OCI-LY1 (cell line): ENCODE measurements at regions not wholly inside any gene's neighbourhood (a gene's known extent, or its start where the extent isn't known, plus 50 kb on each side); places are given as distances from the start of the nearest gene placed in this dataset.

ENCODE experiments used
- H2AFZ ChIP-seq: fragments of 200-600 bp; sonication (generic), shearing (Covaris generic); 2 replicates; pipeline ENCODE4 v1.6.0; 2014; ENCODE audit warnings: antibody characterized with exemption, mild to moderate bottlenecking, low read length
- H3F3A ChIP-seq: fragments of 200-600 bp; sonication (generic), shearing (Covaris generic); 2 replicates; pipeline ENCODE4 v1.6.0; 2014; ENCODE audit warnings: mild to moderate bottlenecking, antibody characterized with exemption, low read length, moderate library complexity; ENCODE audit not compliant: insufficient read depth
- H3K27ac ChIP-seq: fragments of 200-600 bp; sonication (generic); 2 replicates; pipeline ENCODE4 v1.5.1; 2014; ENCODE audit warnings: low read length, mixed run types, mild to moderate bottlenecking, low read depth; ENCODE audit not compliant: poor library complexity, severe bottlenecking
- H3K27me3 ChIP-seq: fragments of 200-600 bp; sonication (generic); 2 replicates; pipeline ENCODE4 v1.6.0; 2014; ENCODE audit warnings: antibody characterized with exemption, mild to moderate bottlenecking, low read length, moderate library complexity; ENCODE audit not compliant: insufficient read depth
- H3K36me3 ChIP-seq: fragments of 200-600 bp; sonication (generic); 2 replicates; pipeline ENCODE4 v1.6.1; 2014; ENCODE audit warnings: mild to moderate bottlenecking, antibody characterized with exemption, low read length, moderate library complexity, mixed read lengths; ENCODE audit not compliant: insufficient read depth
- H3K4me1 ChIP-seq: fragments of 200-600 bp; sonication (generic); 2 replicates; pipeline ENCODE4 v1.5.1; 2014; ENCODE audit warnings: mild to moderate bottlenecking, low read length, moderate library complexity; ENCODE audit not compliant: insufficient read depth, severe bottlenecking
- H3K4me2 ChIP-seq: fragments of 200-600 bp; sonication (generic), shearing (Covaris generic); 2 replicates; pipeline ENCODE4 v1.6.1; 2014; ENCODE audit warnings: low read length
- H3K4me3 ChIP-seq: fragments of 200-600 bp; sonication (generic); 2 replicates; pipeline ENCODE4 v1.5.1; 2014; ENCODE audit warnings: low read length, low read depth, mild to moderate bottlenecking, mixed read lengths; ENCODE audit not compliant: poor library complexity, severe bottlenecking
- H3K79me2 ChIP-seq: fragments of 200-600 bp; shearing (Covaris generic); 2 replicates; pipeline ENCODE4 v1.6.1; 2016; ENCODE audit warnings: mixed run types, low read length, mixed read lengths; ENCODE audit not compliant: insufficient read depth
- H3K9ac ChIP-seq: fragments of 200-600 bp; sonication (generic), shearing (Covaris generic); 2 replicates; pipeline ENCODE4 v1.6.1; 2014; ENCODE audit warnings: mild to moderate bottlenecking, low read length, mixed read lengths
- H3K9me2 ChIP-seq: fragments of 200-600 bp; sonication (generic), shearing (Covaris generic); 2 replicates; pipeline ENCODE4 v1.6.1; 2014; ENCODE audit warnings: low read depth, mild to moderate bottlenecking, low read length, mixed read lengths
- H3K9me3 ChIP-seq: fragments of 200-600 bp; shearing (Covaris generic); 2 replicates; pipeline ENCODE4 v1.6.1; 2014; ENCODE audit warnings: low read length, mixed read lengths
- H4K20me1 ChIP-seq: fragments of 200-600 bp; sonication (generic), shearing (Covaris generic); 2 replicates; pipeline ENCODE4 v1.6.0; 2016; ENCODE audit warnings: mild to moderate bottlenecking, low read length; ENCODE audit not compliant: insufficient read depth
- CTCF ChIP-seq: fragments of 200-600 bp; sonication (generic), shearing (Covaris generic); IDR thresholded peaks from 2 replicates; pipeline ENCODE4 v1.5.1; 2017; ENCODE audit warnings: mild to moderate bottlenecking, antibody characterized with exemption, low read length, moderate library complexity, mixed read lengths
- EZH2 ChIP-seq: fragments of 200-600 bp; sonication (generic), shearing (Covaris generic); IDR thresholded peaks from 2 replicates; pipeline ENCODE4 v1.8.0; 2017; ENCODE audit warnings: borderline replicate concordance, mixed run types, mild to moderate bottlenecking, antibody characterized with exemption, low read length, moderate library complexity, mixed read lengths

- H3K9me3 ChIP-seq: no peaks in the 10 kb centered on the region
- H3K9me2 ChIP-seq: no peaks in the 10 kb centered on the region
- H3K4me2 ChIP-seq: no peak overlapping the region
- H3K27ac ChIP-seq: no peak overlapping the region
- no peaks in the 10 kb centered on the region for H3K79me2 ChIP-seq
- no peak for TF ChIP-seq CTCF
- TF ChIP-seq EZH2: no peak
- H3K9ac ChIP-seq: no peak overlapping the region
- H2AFZ ChIP-seq: no peak overlapping the region
- H4K20me1 ChIP-seq: no peaks in the 10 kb centered on the region
- no peak overlapping the region for H3K4me3 ChIP-seq
- H3K27me3 ChIP-seq: no peaks in the 10 kb centered on the region
- no peaks in the 10 kb centered on the region for H3K36me3 ChIP-seq
- H3F3A ChIP-seq: no peaks in the 10 kb centered on the region
- peaks cover 31% of the 10 kb centered on the region for H3K4me1 ChIP-seq
These were observed 521.0 kb downstream of the SOX11 start for GRCh38 chr2:6213056-6213780.

DNA sequence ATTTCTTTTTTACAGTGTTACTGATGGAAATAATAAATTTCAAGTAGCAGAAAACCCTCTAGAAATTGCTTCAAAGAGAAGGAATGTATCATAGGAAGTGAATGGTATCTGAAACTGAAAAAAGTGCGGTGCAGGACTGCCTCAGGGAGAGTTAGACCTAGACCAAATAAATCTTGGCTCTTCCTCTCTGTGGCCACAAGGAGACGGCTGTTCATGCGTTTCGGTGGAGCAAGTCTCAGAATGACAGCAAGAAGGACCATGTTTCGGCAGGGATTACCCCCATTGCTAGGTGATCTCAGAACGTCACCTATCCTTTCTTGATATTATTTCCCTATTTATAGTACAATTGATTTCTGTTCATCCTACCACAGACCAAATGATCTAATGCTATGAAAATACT, 522.3 kb downstream of the SOX11 start:
- Histone ChIP-seq H3F3A (no peaks in the 10 kb centered on the region), H4K20me1 (no peaks in the 10 kb centered on the region), H3K9me2 (no peaks in the 10 kb centered on the region), H3K27ac (no peak overlapping the region), H2AFZ (no peak overlapping the region), H3K79me2 (no peaks in the 10 kb centered on the region), H3K4me3 (no peak overlapping the region), H3K27me3 (no peaks in the 10 kb centered on the region), H3K9me3 (no peaks in the 10 kb centered on the region), H3K4me2 (no peak overlapping the region; the same call in 1 of the 2 replicates), H3K4me1 (peaks cover 40% of the 10 kb centered on the region), H3K36me3 (no peaks in the 10 kb centered on the region), H3K9ac (no peak overlapping the region)
- TF ChIP-seq CTCF (peak; percentile 22; the same call in 1 of the 2 replicates), EZH2 (no peak)

GRCh38 chr2:6215053-6215452, 522.9 kb downstream of the SOX11 start:
- Histone ChIP-seq H3K27me3 (no peaks in the 10 kb centered on the region), H3K9me2 (no peaks in the 10 kb centered on the region), H3K9me3 (no peaks in the 10 kb centered on the region), H3K79me2 (no peaks in the 10 kb centered on the region), H3K9ac (no peak overlapping the region), H3K36me3 (no peaks in the 10 kb centered on the region), H2AFZ (no peak overlapping the region), H3F3A (no peaks in the 10 kb centered on the region), H3K4me3 (no peak overlapping the region), H3K27ac (no peak overlapping the region), H3K4me1 (peaks cover 45% of the 10 kb centered on the region), H4K20me1 (no peaks in the 10 kb centered on the region), H3K4me2 (no peak overlapping the region)
- no peak for TF ChIP-seq EZH2
- no peak for TF ChIP-seq CTCF
